Stomach (tissue), 8 donors: ENCODE measurements at regions not wholly inside any gene's neighbourhood (a gene's known extent, or its start where the extent isn't known, plus 50 kb on each side); places are given as distances from the start of the nearest gene placed in this dataset.

Experiments
- DNase-seq, 2 donors: peaks; one replicate each; pipeline versions ENCODE4 v3.0.0 to v3.0.0-alpha.2; 2013 to 2019
- H3K27ac ChIP-seq, 5 donors: fragments of 200-600 bp in 4 of 5; sonication (generic) in 4 of 5; one replicate each; pipeline ENCODE4 v1.5.1; 2013 to 2019; ENCODE audit warnings: mild to moderate bottlenecking in 1 of 5, moderate library complexity in 1 of 5
- H3K27me3 ChIP-seq, 3 donors: fragments of 200-600 bp; sonication (generic); one replicate each; pipeline ENCODE4 v1.5.1; 2017 to 2019; ENCODE audit warnings: mixed run types in 1 of 3
- H3K36me3 ChIP-seq, 4 donors: fragments of 200-600 bp; sonication (generic); 1 replicate in 3 of 4; 2 replicates in 1 of 4; pipeline ENCODE4 v1.5.1; 2016 to 2019
- H3K4me1 ChIP-seq, 4 donors: fragments of 200-600 bp; sonication (generic); one replicate each; pipeline ENCODE4 v1.5.1; 2016 to 2019
- H3K4me3 ChIP-seq, 4 donors: fragments of 200-600 bp; sonication (generic) in 3 of 4; one replicate each; pipeline ENCODE4 v1.5.1; 2016 to 2019; ENCODE audit warnings: mild to moderate bottlenecking in 1 of 4
- H3K9me3 ChIP-seq, 4 donors: fragments of 200-600 bp; sonication (generic); one replicate each; pipeline ENCODE4 v1.5.1; 2016 to 2019
- CTCF ChIP-seq, 7 experiments: fragments of 450-650 bp in 4 of 7; fragments of 200-600 bp in 3 of 7; sonication (generic) in 3 of 7; IDR thresholded peaks; one replicate each; pipeline ENCODE4 v1.5.1; 2016 to 2019; ENCODE audit warnings: antibody characterized with exemption in 7 of 7, control low read depth in 2 of 7, mild to moderate bottlenecking in 1 of 7
- EP300 ChIP-seq: sonication (generic); formaldehyde crosslinking; IDR thresholded peaks from one replicate; pipeline ENCODE4 v1.6.1; 2017; ENCODE audit warnings: antibody characterized with exemption
- POLR2A ChIP-seq, 4 donors: fragments of 450-650 bp; IDR thresholded peaks; one replicate each; pipeline ENCODE4 v1.6.1; 2016; ENCODE audit warnings: antibody characterized with exemption in 4 of 4, control low read depth in 2 of 4, mild to moderate bottlenecking in 1 of 4, moderate library complexity in 1 of 4
- POLR2AphosphoS5 ChIP-seq, 3 donors: sonication (generic); formaldehyde crosslinking; IDR thresholded peaks; one replicate each; pipeline ENCODE4 v1.6.1; 2016; ENCODE audit warnings: antibody characterized with exemption in 3 of 3
- WGBS, 5 donors: extraction: QIAGEN DNeasy Blood & Tissue Kit in 3 of 5; methylation state at CpG; one replicate each; pipeline versions ENCODE4 v1.1.5 to v1.1.7; 2013 to 2018; 5-methylcytosine and 5-hydroxymethylcytosine counted together
- intact Hi-C: fragments of 100-400 bp; cut with DNase I; formaldehyde crosslinking; loops from one replicate; pipeline ENCODE4 v1.15.1; 2023; ENCODE audit warnings: low total_unique reads
- donor health status: healthy with polysubstance abuse.
- donor health status: Bipolar disorder and iron deficiency.
- donor health status: healthy.

GRCh38 chr5:102087906-102088305 is 208.2 kb downstream of the SLCO4C1 start:
- Histone ChIP-seq H3K27ac (no peak overlapping the region), H3K27me3 (no peaks in the 10 kb centered on the region), H3K9me3 (no peaks in the 10 kb centered on the region), H3K4me1 (no peaks in the 10 kb centered on the region), H3K4me3 (no peak overlapping the region), H3K36me3 (no peaks in the 10 kb centered on the region)
- DNase-seq = no peak
- intact Hi-C loops = no loop called here
- WGBS, 5 donors = 61 to 83% (median 68%) methylated on average over 2 of the region's 2 CpGs
- TF ChIP-seq POLR2A (IDR thresholded peaks at IDR 0.05) (no peak), CTCF (IDR thresholded peaks at IDR 0.05) (no peak), POLR2AphosphoS5 (IDR thresholded peaks at IDR 0.05) (no peak), EP300 (no peak)

GRCh38 chr5:102080288-102080687 is 215.8 kb downstream of the SLCO4C1 start:
- TF ChIP-seq EP300 (no peak), CTCF (IDR thresholded peaks at IDR 0.05) (no peak), POLR2AphosphoS5 (IDR thresholded peaks at IDR 0.05) (no peak), POLR2A (IDR thresholded peaks at IDR 0.05) (no peak)
- no peak overlapping the region for H3K4me3 ChIP-seq
- 10 to 26% (median 16%) methylated on average over 1 of the region's 1 CpG for WGBS, 5 donors
- H3K4me1 ChIP-seq = no peaks in the 10 kb centered on the region
- H3K27me3 ChIP-seq = no peaks in the 10 kb centered on the region
- DNase-seq = no peak
- intact Hi-C loops = no loop called here
- no peaks in the 10 kb centered on the region for H3K36me3 ChIP-seq
- H3K27ac ChIP-seq = no peak overlapping the region
- H3K9me3 ChIP-seq = peaks cover 0 to 5% (median 0%) of the 10 kb centered on the region in 4 donors

GRCh38 chr5:102077920-102078319 is 218.2 kb downstream of the SLCO4C1 start:
- intact Hi-C loops = no loop called here
- Histone ChIP-seq H3K4me3 (no peak overlapping the region), H3K4me1 (no peaks in the 10 kb centered on the region), H3K9me3 (peaks cover 0 to 5% (median 0%) of the 10 kb centered on the region in 4 donors), H3K27ac (no peak overlapping the region), H3K36me3 (no peaks in the 10 kb centered on the region), H3K27me3 (no peaks in the 10 kb centered on the region)
- no peak for DNase-seq
- WGBS, 5 donors = 84 to 97% (median 91%) methylated on average over 5 of the region's 5 CpGs
- no peak for TF ChIP-seq EP300
- TF ChIP-seq CTCF (IDR thresholded peaks at IDR 0.05) = no peak
- no peak for TF ChIP-seq POLR2AphosphoS5 (IDR thresholded peaks at IDR 0.05)
- no peak for TF ChIP-seq POLR2A (IDR thresholded peaks at IDR 0.05)

- Histone ChIP-seq H3K27me3 (no peaks in the 10 kb centered on the region), H3K4me3 (no peak overlapping the region), H3K9me3 (no peaks in the 10 kb centered on the region), H3K4me1 (no peaks in the 10 kb centered on the region), H3K27ac (no peak overlapping the region), H3K36me3 (no peaks in the 10 kb centered on the region)
- no peak for TF ChIP-seq POLR2AphosphoS5 (IDR thresholded peaks at IDR 0.05)
- no peak for TF ChIP-seq CTCF (IDR thresholded peaks at IDR 0.05)
- intact Hi-C loops = no loop called here
- DNase-seq = no peak
- 55 to 73% (median 60%) methylated on average over 3 of the region's 3 CpGs for WGBS, 5 donors
Measured at GRCh38 chr5:102069974-102070373, 226.1 kb downstream of the SLCO4C1 start.
